ENCODE measurements at regions not wholly inside any gene's neighbourhood (a gene's known extent, or its start where the extent isn't known, plus 50 kb on each side); places are given as distances from the start of the nearest gene placed in this dataset.

DNA sequence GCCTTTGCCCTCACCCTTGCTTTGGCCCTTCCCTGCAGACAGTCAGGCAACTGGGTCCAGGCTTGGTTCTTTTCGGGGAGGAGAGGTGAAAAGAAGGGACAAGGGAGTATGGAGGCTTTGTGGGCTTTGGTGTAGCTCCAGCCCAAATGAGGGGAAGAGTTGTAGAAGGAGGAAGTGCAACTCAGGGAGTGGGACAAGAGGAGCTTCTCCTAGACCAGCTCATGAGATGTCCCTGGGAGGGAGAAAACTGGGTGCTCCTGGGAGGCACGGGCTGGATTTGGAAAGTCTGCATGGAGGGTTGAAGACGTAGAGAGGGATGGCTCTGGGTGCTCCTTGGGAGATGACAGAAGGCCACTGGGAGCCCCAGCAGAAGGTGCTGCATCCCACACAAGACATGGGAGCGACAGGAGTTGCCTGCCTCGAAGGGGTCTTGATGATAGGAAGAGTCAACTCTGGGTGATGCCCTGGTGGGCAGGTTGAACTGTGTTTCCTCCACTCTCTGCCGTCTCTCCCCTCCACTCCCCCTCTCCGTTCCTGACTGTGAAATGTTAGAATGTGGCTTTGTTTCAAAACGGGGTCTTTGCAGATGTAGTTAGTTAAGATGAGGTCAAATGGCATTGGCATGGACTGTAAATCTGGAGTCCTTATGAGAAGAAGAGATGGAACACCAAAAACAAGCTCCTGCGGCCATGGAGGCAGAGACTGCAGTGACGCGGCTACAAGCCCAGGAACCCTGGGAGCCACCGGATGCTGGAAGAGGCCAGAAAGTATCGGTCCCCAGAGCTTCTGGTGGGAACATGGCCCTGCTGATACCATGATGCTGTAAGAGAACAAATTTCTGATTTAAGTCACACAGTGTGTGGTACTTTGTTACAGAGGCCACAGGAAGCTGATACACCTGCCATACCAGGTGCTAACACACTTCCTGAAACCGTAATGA lies 298.5 kb downstream of the GLRX3 start:
- TF ChIP-seq POLR2AphosphoS5 (IDR thresholded peaks at IDR 0.05) (no peak), POLR2A (IDR thresholded peaks at IDR 0.05) (no peak)
- no peaks in the 10 kb centered on the region for H3K4me1 ChIP-seq
- DNase-seq (no peak), ATAC-seq (ENCODE audit: low FRiP score in 2 of 2) (no peak)
- no peaks in the 10 kb centered on the region for H3K36me3 ChIP-seq
- H3K9me3 ChIP-seq, result no peaks in the 10 kb centered on the region
- no peaks in the 10 kb centered on the region for H3K27me3 ChIP-seq
- no peak overlapping the region for H3K27ac ChIP-seq
- H3K4me3 ChIP-seq, result no peak overlapping the region
- 78 to 87% methylated on average over 13 to 14 of the region's 14 CpGs for WGBS, 2 donors

- Histone ChIP-seq H3K27me3 (no peaks in the 10 kb centered on the region), H3K27ac (no peak overlapping the region), H3K9me3 (no peaks in the 10 kb centered on the region), H3K4me1 (no peaks in the 10 kb centered on the region), H3K4me3 (no peak overlapping the region), H3K36me3 (no peaks in the 10 kb centered on the region)
- 84 to 92% methylated on average over 3 of the region's 3 CpGs for WGBS, 2 donors
- no peak for DNase-seq
- no peak for ATAC-seq (ENCODE audit: low FRiP score in 2 of 2)
- TF ChIP-seq, protein P1, sequence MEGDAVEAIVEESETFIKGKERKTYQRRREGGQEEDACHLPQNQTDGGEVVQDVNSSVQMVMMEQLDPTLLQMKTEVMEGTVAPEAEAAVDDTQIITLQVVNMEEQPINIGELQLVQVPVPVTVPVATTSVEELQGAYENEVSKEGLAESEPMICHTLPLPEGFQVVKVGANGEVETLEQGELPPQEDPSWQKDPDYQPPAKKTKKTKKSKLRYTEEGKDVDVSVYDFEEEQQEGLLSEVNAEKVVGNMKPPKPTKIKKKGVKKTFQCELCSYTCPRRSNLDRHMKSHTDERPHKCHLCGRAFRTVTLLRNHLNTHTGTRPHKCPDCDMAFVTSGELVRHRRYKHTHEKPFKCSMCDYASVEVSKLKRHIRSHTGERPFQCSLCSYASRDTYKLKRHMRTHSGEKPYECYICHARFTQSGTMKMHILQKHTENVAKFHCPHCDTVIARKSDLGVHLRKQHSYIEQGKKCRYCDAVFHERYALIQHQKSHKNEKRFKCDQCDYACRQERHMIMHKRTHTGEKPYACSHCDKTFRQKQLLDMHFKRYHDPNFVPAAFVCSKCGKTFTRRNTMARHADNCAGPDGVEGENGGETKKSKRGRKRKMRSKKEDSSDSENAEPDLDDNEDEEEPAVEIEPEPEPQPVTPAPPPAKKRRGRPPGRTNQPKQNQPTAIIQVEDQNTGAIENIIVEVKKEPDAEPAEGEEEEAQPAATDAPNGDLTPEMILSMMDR (IDR thresholded peaks at IDR 0.05), result no peak
- TF ChIP-seq EP300 (IDR thresholded peaks at IDR 0.05) (no peak), POLR2A (IDR thresholded peaks at IDR 0.05) (no peak), POLR2AphosphoS5 (IDR thresholded peaks at IDR 0.05) (no peak)
Measured at GRCh38 chr10:130435961-130436360, 299.8 kb downstream of the GLRX3 start.

- no peaks in the 10 kb centered on the region for H3K36me3 ChIP-seq
- H3K4me3 ChIP-seq, result no peak overlapping the region
- ATAC-seq (ENCODE audit: low FRiP score in 2 of 2) (no peak), DNase-seq (no peak)
- H3K27ac ChIP-seq, result no peak overlapping the region
- H3K4me1 ChIP-seq, result no peaks in the 10 kb centered on the region
- no peaks in the 10 kb centered on the region for H3K9me3 ChIP-seq
- TF ChIP-seq POLR2A (IDR thresholded peaks at IDR 0.05) (no peak), POLR2AphosphoS5 (IDR thresholded peaks at IDR 0.05) (no peak), EP300 (IDR thresholded peaks at IDR 0.05) (no peak)
- TF ChIP-seq, protein P1 (IDR thresholded peaks at IDR 0.05), result no peak
- WGBS, 2 donors, result 87 to 90% methylated on average over 4 to 7 of the region's 7 CpGs
- no peaks in the 10 kb centered on the region for H3K27me3 ChIP-seq
Measured at GRCh38 chr10:130438861-130439260, 302.7 kb downstream of the GLRX3 start.

DNA sequence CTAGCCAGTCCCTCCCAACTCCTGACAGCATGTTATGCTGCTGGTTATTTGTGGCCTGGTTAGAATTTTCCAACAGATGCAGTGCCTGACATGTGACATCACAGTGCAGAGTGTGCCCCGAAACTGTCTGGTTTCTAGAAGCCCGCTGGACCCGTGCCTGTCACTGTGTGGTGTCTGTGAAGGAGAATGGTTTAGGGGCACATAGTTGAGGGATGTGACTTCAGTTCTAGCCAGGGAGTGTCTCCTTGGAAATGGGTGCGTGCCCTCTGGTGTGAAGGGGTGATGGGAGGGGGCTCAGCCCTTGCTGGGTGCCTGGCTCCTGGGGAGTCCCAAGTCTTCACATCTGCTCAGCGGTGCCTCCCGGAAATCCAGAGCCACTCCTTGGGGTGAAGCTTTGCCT lies 303.6 kb downstream of the GLRX3 start:
- TF ChIP-seq EP300 (IDR thresholded peaks at IDR 0.05) (no peak), POLR2AphosphoS5 (IDR thresholded peaks at IDR 0.05) (no peak), POLR2A (IDR thresholded peaks at IDR 0.05) (no peak)
- TF ChIP-seq, protein P1 (IDR thresholded peaks at IDR 0.05), result no peak
- no peaks in the 10 kb centered on the region for H3K9me3 ChIP-seq
- H3K27me3 ChIP-seq, result no peaks in the 10 kb centered on the region
- H3K4me3 ChIP-seq, result no peak overlapping the region
- no peak overlapping the region for H3K27ac ChIP-seq
- peak in 1 of 2 donors; percentile 24 for ATAC-seq (ENCODE audit: low FRiP score in 2 of 2)
- no peaks in the 10 kb centered on the region for H3K36me3 ChIP-seq
- H3K4me1 ChIP-seq, result no peaks in the 10 kb centered on the region
- 90 to 100% methylated on average over 2 to 5 of the region's 6 CpGs for WGBS, 2 donors
- no peak for DNase-seq

- Histone ChIP-seq H3K9me3 (no peaks in the 10 kb centered on the region), H3K4me1 (no peaks in the 10 kb centered on the region), H3K27ac (no peak overlapping the region), H3K36me3 (no peaks in the 10 kb centered on the region), H3K27me3 (no peaks in the 10 kb centered on the region), H3K4me3 (no peak overlapping the region)
- TF ChIP-seq, protein P1 (IDR thresholded peaks at IDR 0.05), result no peak
- no peak for TF ChIP-seq POLR2AphosphoS5 (IDR thresholded peaks at IDR 0.05)
- TF ChIP-seq POLR2A (IDR thresholded peaks at IDR 0.05), result no peak
- TF ChIP-seq EP300 (IDR thresholded peaks at IDR 0.05), result no peak
- ATAC-seq (ENCODE audit: low FRiP score in 2 of 2) (no peak), DNase-seq (no peak)
- 92 to 95% methylated on average over 5 of the region's 5 CpGs for WGBS, 2 donors
Measured at GRCh38 chr10:130440494-130440893, 304.3 kb downstream of the GLRX3 start.
